PC-9 (cell line): ENCODE measurements at regions not wholly inside any gene's neighbourhood (a gene's known extent, or its start where the extent isn't known, plus 50 kb on each side); places are given as distances from the start of the nearest gene placed in this dataset.
"Not testable (repeated sequence)": the region's sequence is repeated elsewhere in the genome, so short reads cannot be mapped to it uniquely, and the experiment has no call there.

Experiments
- BruUV-seq: library from RNA; stranded (reverse); fragments of 400-500 nt; replicated peaks from 2 replicates; lab custom pipeline; 2021; lab: Mats Ljungman, UMichigan
- CTCF ChIA-PET: fragments of 300-600 bp; sonication (Branson Sonifier 250); formaldehyde crosslinking; loops from one replicate; lab custom pipeline; 2022; ENCODE audit warnings: antibody characterized with exemption; lab: Charles Lee
- POLR2A ChIA-PET: fragments of 300-600 bp; sonication (Branson Sonifier 250); formaldehyde crosslinking; loops from one replicate; lab custom pipeline; 2022; ENCODE audit warnings: antibody characterized with exemption; ENCODE audit not compliant: unreplicated experiment; lab: Charles Lee
- DNase-seq, 2 experiments: peaks; one replicate each; pipeline versions ENCODE4 v3.0.0 to v3.0.0-alpha.2; 2015 to 2022; ENCODE audit warnings: mixed read lengths in 1 of 2
- H2AFZ ChIP-seq: fragments of 200-600 bp; sonication (generic); 2 replicates; pipeline ENCODE4 v1.8.1; 2017; ENCODE audit warnings: antibody characterized with exemption
- H3F3A ChIP-seq: fragments of 200-600 bp; sonication (generic); 2 replicates; pipeline ENCODE4 v1.8.1; 2017; ENCODE audit warnings: antibody characterized with exemption, mild to moderate bottlenecking, low read depth; ENCODE audit not compliant: insufficient read depth
- H3K27ac ChIP-seq: fragments of 200-600 bp; sonication (generic); 2 replicates; pipeline ENCODE4 v1.6.1; 2016; ENCODE audit warnings: mixed run types
- H3K27me3 ChIP-seq: fragments of 200-600 bp; sonication (generic); 2 replicates; pipeline ENCODE4 v1.6.1; 2016; ENCODE audit warnings: low read depth, mixed run types; ENCODE audit not compliant: insufficient read depth
- H3K36me3 ChIP-seq: fragments of 200-600 bp; sonication (generic); 2 replicates; pipeline ENCODE4 v1.6.1; 2016; ENCODE audit warnings: low read depth, mixed run types
- H3K4me1 ChIP-seq: fragments of 200-600 bp; sonication (generic); replicated peaks from 2 replicates; pipeline ENCODE4 v1.6.1; 2016; ENCODE audit warnings: mixed run types; ENCODE audit not compliant: insufficient read depth
- H3K4me2 ChIP-seq: fragments of 200-600 bp; sonication (generic); 2 replicates; pipeline ENCODE4 v1.6.1; 2017; ENCODE audit warnings: mixed run types
- H3K4me3 ChIP-seq: fragments of 200-600 bp; sonication (generic); 2 replicates; pipeline ENCODE4 v1.6.1; 2016; ENCODE audit warnings: mixed run types
- H3K79me2 ChIP-seq: fragments of 200-600 bp; sonication (generic); 2 replicates; pipeline ENCODE4 v1.6.1; 2017; ENCODE audit warnings: low read depth, mixed run types
- H3K9me2 ChIP-seq: fragments of 200-600 bp; sonication (generic); 2 replicates; pipeline ENCODE4 v1.8.1; 2017; ENCODE audit warnings: mild to moderate bottlenecking; ENCODE audit not compliant: insufficient read depth
- H3K9me3 ChIP-seq: fragments of 200-600 bp; sonication (generic); 2 replicates; pipeline ENCODE4 v1.8.1; 2016; ENCODE audit warnings: low read depth; ENCODE audit not compliant: insufficient read depth
- H4K20me1 ChIP-seq: fragments of 200-600 bp; sonication (generic); 2 replicates; pipeline ENCODE4 v1.8.1; 2017; ENCODE audit not compliant: insufficient read depth
- CTCF ChIP-seq: fragments of 200-600 bp; sonication (generic); conservative IDR thresholded peaks from 2 replicates; pipeline ENCODE4 v1.6.1; 2017; ENCODE audit warnings: mixed run types, antibody characterized with exemption, mild to moderate bottlenecking, moderate library complexity
- EZH2 ChIP-seq: fragments of 200-600 bp; sonication (generic); IDR thresholded peaks from 2 replicates; pipeline ENCODE4 v1.8.0; 2017; ENCODE audit warnings: antibody characterized with exemption, low read depth
- intact Hi-C: fragments of 100-400 bp; cut with micrococcal nuclease; formaldehyde crosslinking; loops from one replicate; pipeline ENCODE4 v1.10.0; 2022; ENCODE audit not compliant: unreplicated experiment

- POLR2A ChIA-PET, result no interaction called here
These were observed 209.7 kb upstream of the AUTS2 start for GRCh38 chr7:69388452-69389137.

GRCh38 chr7:69389216-69389615, 209.1 kb upstream of the AUTS2 start:
- Histone ChIP-seq H3K27ac (no peak overlapping the region), H3K79me2 (no peaks in the 10 kb centered on the region), H4K20me1 (no peaks in the 10 kb centered on the region), H3K4me2 (no peak overlapping the region), H3K9me3 (no peaks in the 10 kb centered on the region), H3K9me2 (no peaks in the 10 kb centered on the region), H3K4me3 (no peak overlapping the region), H2AFZ (no peak overlapping the region), H3K4me1 (no peaks in the 10 kb centered on the region), H3K27me3 (no peaks in the 10 kb centered on the region), H3K36me3 (no peaks in the 10 kb centered on the region), H3F3A (no peaks in the 10 kb centered on the region)
- CTCF ChIA-PET, result no interaction called here
- intact Hi-C loops, result no loop called here
- no peak for DNase-seq
- BruUV-seq, result no TSS peak
- TF ChIP-seq EZH2 (no peak), CTCF (no peak)
- POLR2A ChIA-PET, result no interaction called here

More at GRCh38 chr7:69388452-69389137, 209.7 kb upstream of the AUTS2 start:
- H3K36me3 ChIP-seq, result no peaks in the 10 kb centered on the region
- DNase-seq, result no peak
- BruUV-seq, result no TSS peak
- no peak for TF ChIP-seq EZH2
- no peak for TF ChIP-seq CTCF
- CTCF ChIA-PET, result no interaction called here
- no peak overlapping the region for H3K4me2 ChIP-seq
- H3K4me1 ChIP-seq, result no peaks in the 10 kb centered on the region
- H4K20me1 ChIP-seq, result no peaks in the 10 kb centered on the region
- no peak overlapping the region for H2AFZ ChIP-seq
- intact Hi-C loops, result no loop called here
- H3K9me2 ChIP-seq, result no peaks in the 10 kb centered on the region
- no peaks in the 10 kb centered on the region for H3K9me3 ChIP-seq
- no peaks in the 10 kb centered on the region for H3K79me2 ChIP-seq
- no peak overlapping the region for H3K4me3 ChIP-seq
- H3K27me3 ChIP-seq, result no peaks in the 10 kb centered on the region
- H3K27ac ChIP-seq, result no peak overlapping the region
- H3F3A ChIP-seq, result no peaks in the 10 kb centered on the region

GRCh38 chr7:69393912-69394311, 204.4 kb upstream of the AUTS2 start:
- BruUV-seq, H3K27me3 ChIP-seq, H3F3A ChIP-seq, H2AFZ ChIP-seq, H3K79me2 ChIP-seq, DNase-seq, CTCF ChIA-PET, H4K20me1 ChIP-seq, H3K4me1 ChIP-seq, H3K27ac ChIP-seq, H3K9me3 ChIP-seq, intact Hi-C loops, H3K4me3 ChIP-seq, POLR2A ChIA-PET, H3K9me2 ChIP-seq, H3K4me2 ChIP-seq, H3K36me3 ChIP-seq: not testable (repeated sequence)
